GM12878 (cell line): ENCODE measurements at regions not wholly inside any gene's neighbourhood (a gene's known extent, or its start where the extent isn't known, plus 50 kb on each side); places are given as distances from the start of the nearest gene placed in this dataset.

Source experiments
- ATAC-seq: fragments of 200-7000 bp; cut with Tn5 transposase; 3 replicates; pipeline ENCODE4 v1.9.1; 2020; ENCODE audit warnings: mild to moderate bottlenecking, moderate library complexity
- BruUV-seq: library from RNA; stranded (reverse); fragments of 400-500 nt; replicated peaks from 2 replicates; lab custom pipeline; 2021; lab: Mats Ljungman, UMichigan
- CTCF ChIA-PET: fragments of 300-600 bp; sonication (Branson Sonifier 250); formaldehyde crosslinking; extraction: SDS; loops from one replicate; lab custom pipeline; 2021; ENCODE audit warnings: inconsistent platforms; lab: Yijun Ruan, JAX
- POLR2A ChIA-PET: fragments of 350-600 bp; formaldehyde crosslinking; extraction: SDS; loops from one replicate; lab custom pipeline; 2021; ENCODE audit warnings: inconsistent platforms; lab: Charles Lee
- RAD21 ChIA-PET: fragments of 300-600 bp; sonication (Branson Sonifier 250); formaldehyde crosslinking; loops from one replicate; lab custom pipeline; 2023; ENCODE audit warnings: antibody characterized with exemption; ENCODE audit not compliant: unreplicated experiment; lab: Charles Lee
- SMC1A ChIA-PET: fragments of 300-600 bp; sonication (Branson Sonifier 250); formaldehyde crosslinking; loops from one replicate; lab custom pipeline; 2023; ENCODE audit not compliant: unreplicated experiment, uncharacterized antibody; lab: Charles Lee
- DNase-seq: peaks from one replicate; pipeline ENCODE4 v3.0.0-alpha.2; 2011; ENCODE audit warnings: low read depth, low spot score
- FAIRE-seq: peaks from 3 replicates; lab custom pipeline; 2011; peaks lifted over from hg19 to GRCh38; lab: Jason Lieb, UNC
- H2AFZ ChIP-seq: 2 replicates; pipeline ENCODE4 v1.6.0; 2011; ENCODE audit warnings: low read depth, low read length, control low read depth; ENCODE audit not compliant: control insufficient read depth
- H3K27ac ChIP-seq: 2 replicates; pipeline ENCODE4 v1.5.1; 2011; ENCODE audit warnings: control low read depth; ENCODE audit not compliant: control insufficient read depth, insufficient read depth
- H3K27me3 ChIP-seq, 2 experiments: replicated peaks in 1 of 2; 2 replicates each; pipeline versions ENCODE4 v1.6.0 to v1.6.1; 2011; ENCODE audit warnings: low read length in 1 of 2; ENCODE audit not compliant: control insufficient read depth in 2 of 2, insufficient read depth in 2 of 2
- H3K36me3 ChIP-seq, 2 experiments: 2 replicates each; pipeline ENCODE4 v1.5.1; 2011; ENCODE audit warnings: low read length in 1 of 2; ENCODE audit not compliant: control insufficient read depth in 2 of 2, insufficient read depth in 2 of 2
- H3K4me1 ChIP-seq: 2 replicates; pipeline ENCODE4 v1.6.1; 2011; ENCODE audit warnings: mild to moderate bottlenecking, low read length, moderate library complexity, mixed read lengths; ENCODE audit not compliant: control insufficient read depth, insufficient read depth
- H3K4me2 ChIP-seq: 2 replicates; pipeline ENCODE4 v1.6.0; 2011; ENCODE audit warnings: control low read depth; ENCODE audit not compliant: control insufficient read depth, insufficient read depth
- H3K4me3 ChIP-seq: fragments of 200-600 bp; sonication (generic); 2 replicates; pipeline ENCODE4 v1.5.1; 2016
- H3K79me2 ChIP-seq: 2 replicates; pipeline ENCODE4 v1.6.0; 2011; ENCODE audit warnings: low read length; ENCODE audit not compliant: control insufficient read depth, insufficient read depth
- H3K9ac ChIP-seq: 2 replicates; pipeline ENCODE4 v1.8.0; 2011; ENCODE audit warnings: low read length, control low read depth, mixed read lengths; ENCODE audit not compliant: control insufficient read depth, insufficient read depth
- H3K9me3 ChIP-seq: replicated peaks from 3 replicates; pipeline ENCODE4 v1.5.1; 2011; ENCODE audit warnings: mild to moderate bottlenecking, low read length; ENCODE audit not compliant: control insufficient read depth, insufficient read depth
- H4K20me1 ChIP-seq: 2 replicates; pipeline ENCODE4 v1.6.0; 2011; ENCODE audit not compliant: control insufficient read depth, insufficient read depth
- ATF2 ChIP-seq: IDR thresholded peaks from 2 replicates; pipeline ENCODE4 v1.6.1; 2012; ENCODE audit warnings: low read length, inconsistent platforms
- ATF3 ChIP-seq: IDR thresholded peaks from 2 replicates; pipeline ENCODE4 v1.6.1; 2011; ENCODE audit warnings: low read depth, mild to moderate bottlenecking, low read length, moderate library complexity, borderline replicate concordance; ENCODE audit errors: extremely low read depth
- CBFB ChIP-seq: IDR thresholded peaks from 2 replicates; pipeline ENCODE4 v1.6.1; 2016; ENCODE audit warnings: antibody characterized with exemption, low read depth
- CHD4 ChIP-seq: fragments of 200-600 bp; sonication (generic); IDR thresholded peaks from 2 replicates; pipeline ENCODE4 v1.6.1; 2016; ENCODE audit warnings: mild to moderate bottlenecking
- EP300 ChIP-seq, 2 experiments: fragments of 150-350 bp in 1 of 2; IDR thresholded peaks; 2 replicates each; pipeline ENCODE4 v1.6.1; 2011 to 2012; ENCODE audit warnings: low read depth in 2 of 2, low read length in 2 of 2, borderline replicate concordance in 1 of 2, improper control_type of control experiment in 1 of 2, inconsistent platforms in 1 of 2; ENCODE audit not compliant: control insufficient read depth in 1 of 2
- HCFC1 ChIP-seq: fragments of 150-350 bp; IDR thresholded peaks from 2 replicates; pipeline ENCODE4 v1.6.1; 2014; ENCODE audit warnings: low read length
- HDAC2 ChIP-seq: fragments of 200-600 bp; sonication (generic); IDR thresholded peaks from 2 replicates; pipeline ENCODE4 v1.6.1; 2017
- NRF1 ChIP-seq: conservative IDR thresholded peaks from 2 replicates; pipeline ENCODE4 v1.6.1; 2011; ENCODE audit warnings: mild to moderate bottlenecking, low read depth, low read length, improper control_type of control experiment
- PML ChIP-seq: IDR thresholded peaks from 2 replicates; pipeline ENCODE4 v1.6.1; 2012; ENCODE audit warnings: low read length, inconsistent platforms
- REST ChIP-seq: IDR thresholded peaks from 2 replicates; pipeline ENCODE4 v1.6.1; 2012; ENCODE audit warnings: mild to moderate bottlenecking, low read depth, low read length
- SMARCA5 ChIP-seq: fragments of 450-650 bp; IDR thresholded peaks from 2 replicates; pipeline ENCODE4 v1.6.1; 2017; ENCODE audit warnings: mild to moderate bottlenecking
- TCF3 ChIP-seq: IDR thresholded peaks from 2 replicates; pipeline ENCODE4 v1.6.1; 2012; ENCODE audit warnings: low read depth, mild to moderate bottlenecking, low read length, borderline replicate concordance; ENCODE audit not compliant: insufficient read depth
- YY1 ChIP-seq: IDR thresholded peaks from 2 replicates; pipeline ENCODE4 v1.6.1; 2011; ENCODE audit warnings: low read depth, mild to moderate bottlenecking, low read length
- ZBED1 ChIP-seq: IDR thresholded peaks from 2 replicates; pipeline ENCODE4 v1.6.1; 2016; ENCODE audit warnings: borderline replicate concordance
- ZBTB11 ChIP-seq: fragments of 450-650 bp; formaldehyde crosslinking; IDR thresholded peaks from 2 replicates; pipeline ENCODE4 v1.5.0; 2022; ENCODE audit warnings: mild to moderate bottlenecking, missing genetic modification characterization
- WGBS: methylation state at CpG from one replicate; pipeline ENCODE4 v1.1.6; 2016; ENCODE audit warnings: low lambda C conversion rate; ENCODE audit not compliant: insufficient replicate concordance, insufficient coverage; ENCODE audit errors: missing lambda C conversion rate; 5-methylcytosine and 5-hydroxymethylcytosine counted together
- in situ Hi-C: fragments of 300-500 bp; cut with MboI; formaldehyde crosslinking; loops from 9 replicates; pipeline ENCODE4 v1.14.3; 2018; ENCODE audit warnings: mixed read lengths
- intact Hi-C: fragments of 100-400 bp; cut with micrococcal nuclease; formaldehyde crosslinking; loops from one replicate; pipeline ENCODE4 v1.14.2; 2022; ENCODE audit not compliant: unreplicated experiment

GRCh38 chr11:130722401-130722800 is 193.9 kb downstream of the SNX19 start:
- Histone ChIP-seq H4K20me1 (no peaks in the 10 kb centered on the region), H3K9me3 (no peaks in the 10 kb centered on the region), H2AFZ (no peak overlapping the region), H3K27me3 (peaks cover 0 to 3% of the 10 kb centered on the region in 2 experiments; a peak in 1 of 4 replicates), H3K4me2 (no peak overlapping the region), H3K27ac (no peak overlapping the region), H3K4me3 (no peak overlapping the region), H3K4me1 (no peaks in the 10 kb centered on the region), H3K79me2 (no peaks in the 10 kb centered on the region), H3K36me3 (no peaks in the 10 kb centered on the region), H3K9ac (no peak overlapping the region)
- SMC1A ChIA-PET, result no interaction called here
- no peak for FAIRE-seq
- no peak for DNase-seq
- in situ Hi-C loops, result no loop called here
- CTCF ChIA-PET, result no interaction called here
- intact Hi-C loops, result no loop called here
- POLR2A ChIA-PET, result no interaction called here
- TF ChIP-seq ATF3 (no peak), HDAC2 (no peak), REST (no peak), CBFB (no peak), TCF3 (no peak), PML (no peak), HCFC1 (no peak), ZBED1 (no peak), NRF1 (no peak), ZBTB11 (CRISPR knock-in tag) (no peak), SMARCA5 (no peak), ATF2 (no peak), EP300 (IDR thresholded peaks at IDR 0.05; ENCODE audit: borderline replicate concordance in 1 of 2, control insufficient read depth in 1 of 2, low read depth in 2 of 2, low read length in 2 of 2) (no peak), YY1 (no peak), CHD4 (no peak)
- RAD21 ChIA-PET, result interaction anchor here (1.1 kb wide), 1 partner anchor 140 kb away, joined by 5 read pairs; no protein-coding TSS in a partner anchor
- BruUV-seq, result no TSS peak
- no peak for ATAC-seq
- WGBS, result 1% methylated on average over 4 of the region's 4 CpGs
